Ovary (tissue), 7 donors: ENCODE measurements at regions not wholly inside any gene's neighbourhood (a gene's known extent, or its start where the extent isn't known, plus 50 kb on each side); places are given as distances from the start of the nearest gene placed in this dataset.
"Not testable (repeated sequence)": the region's sequence is repeated elsewhere in the genome, so short reads cannot be mapped to it uniquely, and the experiment has no call there.

ENCODE experiments used
- DNase-seq, 5 donors: peaks; one replicate each; pipeline ENCODE4 v3.0.0-alpha.2; 2019 to 2020
- H3K27ac ChIP-seq, 2 donors: fragments of 200-600 bp; one replicate each; pipeline versions ENCODE4 v1.5.1 to v1.8.0; 2019 to 2022
- H3K27me3 ChIP-seq: fragments of 200-600 bp; one replicate; pipeline ENCODE4 v1.8.0; 2022
- H3K36me3 ChIP-seq: fragments of 200-600 bp; sonication (generic); one replicate; pipeline ENCODE4 v1.5.1; 2019
- H3K4me1 ChIP-seq: one replicate; pipeline ENCODE4 v1.8.1; 2013; ENCODE audit warnings: mild to moderate bottlenecking, moderate library complexity; ENCODE audit not compliant: insufficient read depth
- H3K4me3 ChIP-seq: fragments of 200-600 bp; sonication (generic); one replicate; pipeline ENCODE4 v1.5.1; 2017
- H3K9me3 ChIP-seq, 2 donors: fragments of 200-600 bp in 1 of 2; sonication (generic) in 1 of 2; one replicate each; pipeline versions ENCODE4 v1.5.1 to v1.8.1; 2013 to 2019; ENCODE audit warnings: mild to moderate bottlenecking in 1 of 2, moderate library complexity in 1 of 2
- EP300 ChIP-seq: sonication (generic); formaldehyde crosslinking; IDR thresholded peaks from one replicate; pipeline ENCODE4 v1.6.1; 2017; ENCODE audit warnings: antibody characterized with exemption
- POLR2A ChIP-seq: fragments of 450-650 bp; IDR thresholded peaks from one replicate; pipeline ENCODE4 v1.6.1; 2017; ENCODE audit warnings: antibody characterized with exemption, mild to moderate bottlenecking, moderate library complexity
- WGBS, 3 donors: extraction: QIAGEN DNeasy Blood & Tissue Kit in 1 of 3; methylation state at CpG; one replicate each; pipeline versions ENCODE4 v1.1.5 to v1.1.7; 2013 to 2017; 5-methylcytosine and 5-hydroxymethylcytosine counted together
- intact Hi-C, 4 donors: fragments of 100-400 bp; cut with DNase I; formaldehyde crosslinking; loops; one replicate each; pipeline versions ENCODE4 v1.11.0 to v1.15.1; 2022 to 2023
- TF ChIP-seq, protein P1 (sequence below), 3 donors: fragments of 450-650 bp in 2 of 3; fragments of 200-600 bp in 1 of 3; IDR thresholded peaks; one replicate each; pipeline versions ENCODE4 v1.5.1 to v1.8.0; 2016 to 2022; ENCODE audit warnings: antibody characterized with exemption in 3 of 3, mild to moderate bottlenecking in 1 of 3
- donor health status: DM: no; HTN: no; CAD: no; lungs with moderate emphysema.
- donor health status: DM: no; HTN: no; CAD: no.
- donor health status: Bipolar disorder and iron deficiency.
- donor health status: DM: no; HTN: no; CAD: no.
- donor health status: DM: yes; HTN: yes; CAD: no.

DNA sequence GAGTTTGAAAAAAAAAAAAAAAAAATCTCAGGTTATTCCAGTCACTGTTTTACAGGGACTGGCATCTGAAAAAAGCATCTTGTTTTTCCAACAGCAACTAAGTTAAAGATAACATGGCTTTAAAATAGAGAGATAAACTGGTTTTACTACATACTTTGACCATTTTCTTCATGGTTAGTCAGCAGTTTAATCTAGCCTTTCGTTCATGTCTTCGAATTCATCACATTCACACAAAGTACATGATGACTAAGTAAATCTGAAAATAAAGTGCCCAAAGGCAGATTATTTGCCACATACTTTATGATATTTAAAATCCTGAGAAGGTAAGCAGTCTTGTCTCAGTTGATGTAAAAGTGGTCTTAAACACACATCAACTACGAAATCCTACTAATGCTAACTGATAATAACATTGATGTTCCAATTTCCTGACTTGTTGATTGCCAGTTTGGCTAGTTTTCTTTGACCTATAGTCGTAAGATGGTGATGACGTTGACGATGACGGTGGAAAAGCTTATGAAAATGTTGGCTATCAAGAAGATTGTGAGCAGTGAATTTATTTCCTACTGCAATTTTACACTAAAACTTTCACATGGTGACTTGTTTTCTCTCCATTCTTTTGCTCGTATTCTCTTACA, 540.5 kb upstream of the BOD1L1 start:
- Histone ChIP-seq H3K27ac (no peak overlapping the region), H3K4me1 (no peaks in the 10 kb centered on the region), H3K36me3 (no peaks in the 10 kb centered on the region), H3K9me3 (no peaks in the 10 kb centered on the region), H3K4me3 (no peak overlapping the region), H3K27me3 (no peaks in the 10 kb centered on the region)
- intact Hi-C loops, result no loop called here
- TF ChIP-seq, protein P1, sequence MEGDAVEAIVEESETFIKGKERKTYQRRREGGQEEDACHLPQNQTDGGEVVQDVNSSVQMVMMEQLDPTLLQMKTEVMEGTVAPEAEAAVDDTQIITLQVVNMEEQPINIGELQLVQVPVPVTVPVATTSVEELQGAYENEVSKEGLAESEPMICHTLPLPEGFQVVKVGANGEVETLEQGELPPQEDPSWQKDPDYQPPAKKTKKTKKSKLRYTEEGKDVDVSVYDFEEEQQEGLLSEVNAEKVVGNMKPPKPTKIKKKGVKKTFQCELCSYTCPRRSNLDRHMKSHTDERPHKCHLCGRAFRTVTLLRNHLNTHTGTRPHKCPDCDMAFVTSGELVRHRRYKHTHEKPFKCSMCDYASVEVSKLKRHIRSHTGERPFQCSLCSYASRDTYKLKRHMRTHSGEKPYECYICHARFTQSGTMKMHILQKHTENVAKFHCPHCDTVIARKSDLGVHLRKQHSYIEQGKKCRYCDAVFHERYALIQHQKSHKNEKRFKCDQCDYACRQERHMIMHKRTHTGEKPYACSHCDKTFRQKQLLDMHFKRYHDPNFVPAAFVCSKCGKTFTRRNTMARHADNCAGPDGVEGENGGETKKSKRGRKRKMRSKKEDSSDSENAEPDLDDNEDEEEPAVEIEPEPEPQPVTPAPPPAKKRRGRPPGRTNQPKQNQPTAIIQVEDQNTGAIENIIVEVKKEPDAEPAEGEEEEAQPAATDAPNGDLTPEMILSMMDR (IDR thresholded peaks at IDR 0.05), result no peak
- no peak for TF ChIP-seq POLR2A
- no peak for TF ChIP-seq EP300
- no peak for DNase-seq
- 82 to 87% (median 86%) methylated on average over 8 of the region's 8 CpGs for WGBS, 3 donors

DNA sequence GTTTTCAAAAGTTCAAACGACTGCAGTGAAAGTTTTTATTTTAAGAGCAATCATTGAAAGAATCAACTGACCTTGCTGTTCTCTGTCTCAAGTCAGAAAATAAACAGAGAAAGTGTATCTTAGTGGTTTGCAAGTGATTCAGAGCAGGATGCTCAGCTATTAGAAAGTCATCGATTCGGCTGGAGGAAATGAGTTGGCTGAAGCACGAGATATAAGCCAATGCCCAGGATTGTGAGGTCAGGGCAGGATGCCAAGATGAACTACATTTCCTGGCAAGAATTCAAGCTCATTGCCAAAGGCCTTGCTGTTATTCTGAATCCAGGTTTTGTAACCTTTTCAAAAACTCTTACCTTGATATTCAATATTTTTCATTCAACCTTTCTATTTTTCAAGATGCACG, 541.4 kb upstream of the BOD1L1 start:
- no peak overlapping the region for H3K27ac ChIP-seq
- DNase-seq, result no peak

DNA sequence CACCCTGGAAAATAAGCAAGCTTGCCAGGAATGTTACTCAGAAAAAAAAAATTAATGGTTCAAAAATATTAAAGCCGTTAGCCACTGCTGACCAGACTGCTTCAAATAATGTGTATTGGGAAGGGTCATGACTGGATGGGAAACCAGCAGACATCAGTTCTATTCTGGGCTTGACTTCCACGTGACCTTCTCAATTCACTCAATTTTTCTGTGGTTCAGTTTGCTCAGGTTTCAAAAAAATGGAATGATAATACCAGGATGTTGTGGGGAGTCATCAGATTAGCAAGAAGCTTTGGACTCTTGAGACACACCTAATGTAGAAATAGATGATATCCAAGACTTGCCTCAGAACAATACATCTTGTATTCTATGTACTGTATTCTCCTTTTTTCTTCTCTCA, 541.9 kb upstream of the BOD1L1 start:
- H3K4me1 ChIP-seq, result no peaks in the 10 kb centered on the region
- DNase-seq, result no peak
- no peak overlapping the region for H3K4me3 ChIP-seq
- no peaks in the 10 kb centered on the region for H3K27me3 ChIP-seq
- 39 to 43% (median 40%) methylated on average over 2 of the region's 2 CpGs for WGBS, 3 donors
- no peaks in the 10 kb centered on the region for H3K36me3 ChIP-seq
- no peaks in the 10 kb centered on the region for H3K9me3 ChIP-seq
- intact Hi-C loops, result no loop called here
- no peak overlapping the region for H3K27ac ChIP-seq
- TF ChIP-seq, protein P1 (IDR thresholded peaks at IDR 0.05), result no peak
- TF ChIP-seq EP300 (no peak), POLR2A (no peak)

More for the DNA sequence above, 541.4 kb upstream of the BOD1L1 start:
- no peaks in the 10 kb centered on the region for H3K36me3 ChIP-seq
- 28 to 39% (median 30%) methylated on average over 5 of the region's 5 CpGs for WGBS, 3 donors
- TF ChIP-seq POLR2A (no peak), EP300 (no peak)
- TF ChIP-seq, protein P1 (IDR thresholded peaks at IDR 0.05), result no peak
- no peaks in the 10 kb centered on the region for H3K9me3 ChIP-seq
- H3K27me3 ChIP-seq, result no peaks in the 10 kb centered on the region
- H3K4me1 ChIP-seq, result no peaks in the 10 kb centered on the region
- intact Hi-C loops, result no loop called here
- no peak overlapping the region for H3K4me3 ChIP-seq

GRCh38 chr4:14169940-14170339, 542.4 kb upstream of the BOD1L1 start:
- DNase-seq, H3K36me3 ChIP-seq, H3K4me3 ChIP-seq, intact Hi-C loops, H3K4me1 ChIP-seq, H3K27ac ChIP-seq, H3K27me3 ChIP-seq, H3K9me3 ChIP-seq: not testable (repeated sequence)
- 66 to 81% (median 75%) methylated on average over 6 of the region's 6 CpGs for WGBS, 3 donors

DNA sequence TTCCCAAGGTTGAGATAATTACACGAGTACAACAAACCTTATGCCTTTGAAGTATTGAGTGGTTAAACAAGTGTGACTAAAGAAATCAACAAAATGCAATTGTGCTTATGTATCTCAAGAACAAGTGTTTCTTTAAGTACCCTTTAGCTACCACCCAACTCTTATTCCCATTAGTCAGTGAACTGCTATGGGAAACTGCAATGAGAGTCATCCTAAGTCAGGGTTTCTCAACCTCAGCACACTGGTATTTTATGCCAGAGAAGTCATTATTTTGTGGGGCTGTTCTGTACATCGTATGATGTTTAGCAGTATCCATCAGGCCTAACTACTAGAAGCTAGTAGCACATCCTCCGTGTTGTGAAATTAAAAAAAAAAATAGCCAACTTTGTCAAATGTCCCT, 549.1 kb upstream of the BOD1L1 start:
- no peaks in the 10 kb centered on the region for H3K9me3 ChIP-seq
- DNase-seq, result no peak
- no peaks in the 10 kb centered on the region for H3K27me3 ChIP-seq
- 82 to 91% (median 86%) methylated on average over 3 of the region's 3 CpGs for WGBS, 3 donors
- TF ChIP-seq POLR2A, result no peak
- no peak for TF ChIP-seq EP300
- TF ChIP-seq, protein P1 (IDR thresholded peaks at IDR 0.05), result no peak
- intact Hi-C loops, result no loop called here
- H3K4me3 ChIP-seq, result no peak overlapping the region
- no peak overlapping the region for H3K27ac ChIP-seq
- H3K36me3 ChIP-seq, result no peaks in the 10 kb centered on the region
- no peaks in the 10 kb centered on the region for H3K4me1 ChIP-seq
